Epithelial cell of esophagus (primary cell): ENCODE measurements at regions not wholly inside any gene's neighbourhood (a gene's known extent, or its start where the extent isn't known, plus 50 kb on each side); places are given as distances from the start of the nearest gene placed in this dataset.
A peak's percentile ranks its signal among the peaks of the same experiment; 100 is the strongest.
"Not testable (repeated sequence)": the region's sequence is repeated elsewhere in the genome, so short reads cannot be mapped to it uniquely, and the experiment has no call there.

Experiments used
- DNase-seq: peaks from one replicate; pipeline ENCODE4 v3.0.0; 2010; ENCODE audit warnings: low read depth
- H3K4me3 ChIP-seq: 2 replicates; pipeline ENCODE4 v1.5.1; 2011; ENCODE audit warnings: mild to moderate bottlenecking, low read length, control low read depth
- CTCF ChIP-seq: IDR thresholded peaks from 2 replicates; pipeline ENCODE4 v1.5.1; 2011; ENCODE audit warnings: low read depth, mild to moderate bottlenecking, low read length, control low read depth, inconsistent platforms; ENCODE audit not compliant: insufficient read depth; ENCODE audit errors: missing control alignments

GRCh38 chr1:73205294-73205973, 923.1 kb upstream of the NEGR1 start:
- peak; percentile 2 for DNase-seq
- no peak for TF ChIP-seq CTCF
- H3K4me3 ChIP-seq, result no peak overlapping the region

- no peak overlapping the region for H3K4me3 ChIP-seq
- no peak for DNase-seq
- TF ChIP-seq CTCF, result no peak
Observed at GRCh38 chr1:73197972-73198371, 915.6 kb upstream of the NEGR1 start.

GRCh38 chr1:73194965-73195364, 912.6 kb upstream of the NEGR1 start:
- TF ChIP-seq CTCF, result no peak
- DNase-seq, result no peak
- no peak overlapping the region for H3K4me3 ChIP-seq

DNA sequence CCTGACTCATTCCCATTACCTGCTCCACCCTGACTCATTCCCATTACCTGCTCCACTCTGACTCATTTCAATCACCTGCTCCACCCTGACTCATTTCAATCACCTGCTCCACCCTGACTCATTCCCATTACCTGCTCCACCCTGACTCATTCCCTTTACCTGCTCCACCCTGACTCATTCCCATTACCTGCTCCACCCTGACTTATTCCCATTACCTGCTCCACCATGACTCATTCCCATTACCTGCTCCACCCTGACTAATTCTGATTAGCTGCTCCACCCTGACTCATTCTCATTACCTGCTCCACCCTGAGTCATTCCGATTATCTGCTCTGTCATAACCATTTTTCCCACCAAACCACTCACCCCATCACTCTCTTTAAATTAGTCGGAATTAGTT, 901.2 kb upstream of the NEGR1 start:
- peak; percentile 5 for DNase-seq
- H3K4me3 ChIP-seq, result not testable (repeated sequence)

DNA sequence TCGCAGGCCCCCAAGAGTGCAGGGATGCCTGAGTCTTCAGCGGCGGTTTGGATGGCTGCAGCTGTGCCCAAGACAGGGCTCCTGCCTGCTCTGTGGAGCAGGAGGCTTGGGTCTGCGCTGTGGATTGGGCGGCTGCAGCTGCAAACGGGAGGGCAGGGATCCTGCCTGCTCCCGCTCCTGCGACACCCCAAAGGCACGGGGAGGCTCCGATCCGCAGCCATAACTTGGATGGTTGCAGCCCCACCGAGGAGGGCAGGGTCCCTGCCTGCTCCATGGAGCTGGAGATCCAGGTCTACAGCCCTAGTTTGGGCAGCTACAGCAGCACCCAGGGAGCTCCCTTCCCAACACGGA, 898.8 kb upstream of the NEGR1 start:
- no peak for TF ChIP-seq CTCF
- no peak for DNase-seq
- no peak overlapping the region for H3K4me3 ChIP-seq

DNA sequence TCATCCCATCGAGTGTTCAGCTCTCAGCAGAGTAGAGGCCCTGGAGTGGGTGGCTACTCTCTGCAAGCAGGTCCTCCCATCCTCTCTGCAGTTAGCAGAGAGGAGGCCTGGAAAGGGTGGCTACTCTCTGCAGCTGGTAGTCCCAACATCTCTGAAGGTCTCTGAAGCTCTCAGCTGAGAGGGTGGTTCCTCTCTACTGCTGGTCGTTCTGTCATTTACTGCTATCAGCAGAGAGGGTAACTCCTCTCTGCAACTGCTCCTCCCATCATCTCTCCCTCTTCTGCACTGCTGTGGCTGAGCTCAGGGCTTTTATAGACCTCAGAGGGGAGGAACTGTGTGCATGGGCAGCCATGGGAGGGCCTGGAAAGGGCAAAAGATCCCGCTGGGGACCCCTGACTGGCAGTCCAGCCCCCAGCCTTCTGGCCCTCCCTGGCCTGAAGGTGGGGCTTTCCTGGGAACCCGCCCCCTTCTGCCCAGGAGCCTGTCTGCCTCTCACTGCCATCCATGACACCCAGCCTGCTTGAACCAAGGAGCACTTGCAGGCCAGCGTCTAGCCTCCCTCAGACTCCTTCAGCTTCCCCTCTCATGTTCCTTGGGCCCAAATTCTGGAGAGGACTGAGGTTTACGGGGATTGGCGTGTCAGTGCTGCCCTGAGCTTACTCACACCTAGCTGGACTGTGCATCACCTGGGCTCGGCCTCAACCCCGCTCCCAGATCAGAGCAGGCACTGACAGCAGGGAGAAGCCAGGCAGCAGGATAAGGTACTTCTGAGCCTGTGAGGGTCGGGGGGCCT, 898.3 kb upstream of the NEGR1 start:
- no peak for TF ChIP-seq CTCF
- H3K4me3 ChIP-seq, result no peak overlapping the region
- no peak for DNase-seq

- H3K4me3 ChIP-seq, result no peak overlapping the region
- TF ChIP-seq CTCF, result no peak
- no peak for DNase-seq
Observed at GRCh38 chr1:73176902-73177301, 894.6 kb upstream of the NEGR1 start.
